GM23248 (cell line): ENCODE measurements at regions not wholly inside any gene's neighbourhood (a gene's known extent, or its start where the extent isn't known, plus 50 kb on each side); places are given as distances from the start of the nearest gene placed in this dataset.

Experiments used
- DNase-seq: peaks from one replicate; pipeline ENCODE4 v3.0.0-alpha.2; 2015
- H2AFZ ChIP-seq: fragments of 200-600 bp; sonication (generic); 2 replicates; pipeline ENCODE4 v1.6.1; 2016; ENCODE audit warnings: antibody characterized with exemption
- H3F3A ChIP-seq: fragments of 200-600 bp; sonication (generic); 2 replicates; pipeline ENCODE4 v1.6.1; 2016; ENCODE audit warnings: mild to moderate bottlenecking, antibody characterized with exemption, mixed run types; ENCODE audit not compliant: insufficient read depth
- H3K27ac ChIP-seq: fragments of 200-600 bp; sonication (generic); 2 replicates; pipeline ENCODE4 v1.5.1; 2016; ENCODE audit warnings: mild to moderate bottlenecking
- H3K27me3 ChIP-seq: fragments of 200-600 bp; sonication (generic); replicated peaks from 2 replicates; pipeline ENCODE4 v1.6.1; 2016; ENCODE audit warnings: mild to moderate bottlenecking; ENCODE audit not compliant: insufficient read depth
- H3K36me3 ChIP-seq: fragments of 200-600 bp; sonication (generic); 2 replicates; pipeline ENCODE4 v1.6.1; 2016; ENCODE audit warnings: low read depth, mild to moderate bottlenecking
- H3K4me1 ChIP-seq: fragments of 200-600 bp; sonication (generic); 2 replicates; pipeline ENCODE4 v1.6.1; 2016; ENCODE audit warnings: mild to moderate bottlenecking; ENCODE audit not compliant: insufficient read depth
- H3K4me2 ChIP-seq: fragments of 200-600 bp; sonication (generic); one replicate; pipeline ENCODE4 v1.6.1; 2016; ENCODE audit warnings: mild to moderate bottlenecking; ENCODE audit not compliant: unreplicated experiment
- H3K4me3 ChIP-seq: fragments of 200-600 bp; sonication (generic); 2 replicates; pipeline ENCODE4 v1.5.1; 2016; ENCODE audit warnings: mild to moderate bottlenecking
- H3K79me2 ChIP-seq: fragments of 200-600 bp; sonication (generic); 2 replicates; pipeline ENCODE4 v1.6.1; 2016; ENCODE audit warnings: mild to moderate bottlenecking; ENCODE audit not compliant: insufficient read depth
- H3K9ac ChIP-seq: fragments of 200-600 bp; sonication (generic); 2 replicates; pipeline ENCODE4 v1.6.1; 2016; ENCODE audit warnings: mild to moderate bottlenecking
- H3K9me2 ChIP-seq: fragments of 200-600 bp; sonication (generic); 2 replicates; pipeline ENCODE4 v1.6.1; 2016; ENCODE audit warnings: mixed run types, mild to moderate bottlenecking, moderate library complexity; ENCODE audit not compliant: insufficient read depth
- H3K9me3 ChIP-seq: fragments of 200-600 bp; sonication (generic); one replicate; pipeline ENCODE4 v1.6.1; 2017; ENCODE audit warnings: low read depth
- H4K20me1 ChIP-seq: fragments of 200-600 bp; sonication (generic); 2 replicates; pipeline ENCODE4 v1.6.0; 2016; ENCODE audit not compliant: insufficient read depth
- EZH2 ChIP-seq: fragments of 200-600 bp; sonication (generic); IDR thresholded peaks from 2 replicates; pipeline ENCODE4 v1.6.1; 2018; ENCODE audit warnings: antibody characterized with exemption, mild to moderate bottlenecking; ENCODE audit not compliant: insufficient read depth, poor library complexity, severe bottlenecking
- EZH2phosphoT487 ChIP-seq: fragments of 200-600 bp; sonication (generic); IDR thresholded peaks from 2 replicates; pipeline ENCODE4 v1.6.1; 2018; ENCODE audit warnings: antibody characterized with exemption, moderate library complexity, mild to moderate bottlenecking, low read depth; ENCODE audit not compliant: insufficient read depth
- WGBS, 2 experiments: methylation state at CpG; one replicate each; pipeline ENCODE4 v1.1.6; 2015 to 2017; ENCODE audit warnings: low lambda C conversion rate in 2 of 2, low coverage in 1 of 2; ENCODE audit errors: missing lambda C conversion rate in 2 of 2; 5-methylcytosine and 5-hydroxymethylcytosine counted together
- in situ Hi-C: fragments of 300-500 bp; cut with MboI; formaldehyde crosslinking; loops from 2 replicates; pipeline ENCODE4 v1.15.0; 2020

GRCh38 chr5:125149527-125149926 lies 403.1 kb upstream of the ZNF608 start:
- H3K4me1 ChIP-seq, result no peaks in the 10 kb centered on the region
- H3K9ac ChIP-seq, result no peak overlapping the region
- H2AFZ ChIP-seq, result no peak overlapping the region
- no peak overlapping the region for H3K4me3 ChIP-seq
- DNase-seq, result no peak
- H3K27me3 ChIP-seq, result no peaks in the 10 kb centered on the region; the same call in 1 of the 2 replicates
- no peak overlapping the region for H3K27ac ChIP-seq
- WGBS, 2 experiments, result 49 to 50% methylated on average over 4 of the region's 4 CpGs
- in situ Hi-C loops, result no loop called here
- no peaks in the 10 kb centered on the region for H3K79me2 ChIP-seq
- no peaks in the 10 kb centered on the region for H4K20me1 ChIP-seq
- TF ChIP-seq EZH2 (no peak), EZH2phosphoT487 (no peak)
- no peaks in the 10 kb centered on the region for H3F3A ChIP-seq
- H3K4me2 ChIP-seq, result no peak overlapping the region
- no peaks in the 10 kb centered on the region for H3K9me3 ChIP-seq
- H3K36me3 ChIP-seq, result no peaks in the 10 kb centered on the region
- no peaks in the 10 kb centered on the region for H3K9me2 ChIP-seq

- H3F3A ChIP-seq, result no peaks in the 10 kb centered on the region
- no peak overlapping the region for H3K27ac ChIP-seq
- no peak overlapping the region for H2AFZ ChIP-seq
- H3K4me2 ChIP-seq, result no peak overlapping the region
- H3K27me3 ChIP-seq, result no peaks in the 10 kb centered on the region; the same call in 1 of the 2 replicates
- no peaks in the 10 kb centered on the region for H3K9me3 ChIP-seq
- no peaks in the 10 kb centered on the region for H4K20me1 ChIP-seq
- WGBS, 2 experiments, result 40% methylated on average over 3 of the region's 3 CpGs
- DNase-seq, result no peak
- TF ChIP-seq EZH2phosphoT487 (no peak), EZH2 (no peak)
- H3K4me3 ChIP-seq, result no peak overlapping the region
- in situ Hi-C loops, result no loop called here
- no peaks in the 10 kb centered on the region for H3K9me2 ChIP-seq
- no peaks in the 10 kb centered on the region for H3K4me1 ChIP-seq
- no peak overlapping the region for H3K9ac ChIP-seq
- no peaks in the 10 kb centered on the region for H3K79me2 ChIP-seq
- H3K36me3 ChIP-seq, result no peaks in the 10 kb centered on the region
These were observed 403.7 kb upstream of the ZNF608 start for GRCh38 chr5:125150041-125150669.

- Histone ChIP-seq H3K4me2 (no peak overlapping the region), H3K4me1 (no peaks in the 10 kb centered on the region)
- in situ Hi-C loops, result no loop called here
These were observed 404.9 kb upstream of the ZNF608 start for GRCh38 chr5:125151150-125151900.

GRCh38 chr5:125152044-125152443 lies 405.6 kb upstream of the ZNF608 start:
- no peaks in the 10 kb centered on the region for H3K36me3 ChIP-seq
- in situ Hi-C loops, result no loop called here
- no peak for DNase-seq
- no peaks in the 10 kb centered on the region for H3K9me3 ChIP-seq
- H3K27ac ChIP-seq, result no peak overlapping the region
- no peak overlapping the region for H3K4me2 ChIP-seq
- no peaks in the 10 kb centered on the region for H3K4me1 ChIP-seq
- no peak overlapping the region for H3K4me3 ChIP-seq
- 60 to 68% methylated on average over 3 to 4 of the region's 4 CpGs for WGBS, 2 experiments
- no peaks in the 10 kb centered on the region for H3K79me2 ChIP-seq
- no peak for TF ChIP-seq EZH2
- H3K27me3 ChIP-seq, result no peaks in the 10 kb centered on the region; the same call in 1 of the 2 replicates
- no peak overlapping the region for H2AFZ ChIP-seq
- no peak overlapping the region for H3K9ac ChIP-seq
- no peaks in the 10 kb centered on the region for H3F3A ChIP-seq
- H3K9me2 ChIP-seq, result no peaks in the 10 kb centered on the region
- no peaks in the 10 kb centered on the region for H4K20me1 ChIP-seq

More at GRCh38 chr5:125151150-125151900, 404.9 kb upstream of the ZNF608 start:
- no peaks in the 10 kb centered on the region for H3F3A ChIP-seq
- H3K9ac ChIP-seq, result no peak overlapping the region
- H3K27me3 ChIP-seq, result no peaks in the 10 kb centered on the region; the same call in 1 of the 2 replicates
- no peak for DNase-seq
- no peak overlapping the region for H2AFZ ChIP-seq
- H3K79me2 ChIP-seq, result no peaks in the 10 kb centered on the region
- no peak overlapping the region for H3K4me3 ChIP-seq
- no peaks in the 10 kb centered on the region for H3K9me2 ChIP-seq
- H3K27ac ChIP-seq, result no peak overlapping the region
- WGBS, 2 experiments, result 87 to 89% methylated on average over 4 of the region's 4 CpGs
- H3K9me3 ChIP-seq, result no peaks in the 10 kb centered on the region
- TF ChIP-seq EZH2, result no peak
- no peak for TF ChIP-seq EZH2phosphoT487
- H3K36me3 ChIP-seq, result no peaks in the 10 kb centered on the region
- H4K20me1 ChIP-seq, result no peaks in the 10 kb centered on the region
